ENCODE measurements at regions not wholly inside any gene's neighbourhood (a gene's known extent, or its start where the extent isn't known, plus 50 kb on each side); places are given as distances from the start of the nearest gene placed in this dataset.
"Not testable (repeated sequence)": the region's sequence is repeated elsewhere in the genome, so short reads cannot be mapped to it uniquely, and the experiment has no call there.

- H3K4me3 ChIP-seq (ENCODE audit: low read length): no peak overlapping the region
- H3K27ac ChIP-seq (ENCODE audit: low read length): no peak overlapping the region
- H3K9me3 ChIP-seq (ENCODE audit: insufficient read depth, low read depth, low read length): no peaks in the 10 kb centered on the region
- H3K27me3 ChIP-seq (ENCODE audit: insufficient read depth, low read length): no peaks in the 10 kb centered on the region
- H3K4me1 ChIP-seq (ENCODE audit: insufficient read depth, low read length): no peaks in the 10 kb centered on the region
- H3K9ac ChIP-seq (ENCODE audit: low read depth, low read length): no peak overlapping the region
- H3K36me3 ChIP-seq (ENCODE audit: insufficient read depth, low read depth, low read length): no peaks in the 10 kb centered on the region
Measured at GRCh38 chr2:146987996-146988395, 856.8 kb upstream of the ACVR2A start.

- no peaks in the 10 kb centered on the region for H3K36me3 ChIP-seq (ENCODE audit: insufficient read depth, low read depth, low read length)
- no peak overlapping the region for H3K4me3 ChIP-seq (ENCODE audit: low read length)
- H3K4me1 ChIP-seq (ENCODE audit: insufficient read depth, low read length): no peaks in the 10 kb centered on the region
- no peaks in the 10 kb centered on the region for H3K27me3 ChIP-seq (ENCODE audit: insufficient read depth, low read length)
- no peak overlapping the region for H3K27ac ChIP-seq (ENCODE audit: low read length)
- no peak overlapping the region for H3K9ac ChIP-seq (ENCODE audit: low read depth, low read length)
- no peaks in the 10 kb centered on the region for H3K9me3 ChIP-seq (ENCODE audit: insufficient read depth, low read depth, low read length)
Measured at GRCh38 chr2:146986161-146986560, 858.7 kb upstream of the ACVR2A start.

GRCh38 chr2:146985753-146986152, 859.1 kb upstream of the ACVR2A start:
- H3K27me3 ChIP-seq (ENCODE audit: insufficient read depth, low read length): no peaks in the 10 kb centered on the region
- H3K36me3 ChIP-seq (ENCODE audit: insufficient read depth, low read depth, low read length): no peaks in the 10 kb centered on the region
- no peak overlapping the region for H3K4me3 ChIP-seq (ENCODE audit: low read length)
- H3K4me1 ChIP-seq (ENCODE audit: insufficient read depth, low read length): no peaks in the 10 kb centered on the region
- no peaks in the 10 kb centered on the region for H3K9me3 ChIP-seq (ENCODE audit: insufficient read depth, low read depth, low read length)
- H3K9ac ChIP-seq (ENCODE audit: low read depth, low read length): no peak overlapping the region
- H3K27ac ChIP-seq (ENCODE audit: low read length): no peak overlapping the region

- Histone ChIP-seq H3K4me1 (ENCODE audit: insufficient read depth, low read length) (peaks cover 6% of the 10 kb centered on the region), H3K27me3 (ENCODE audit: insufficient read depth, low read length) (no peaks in the 10 kb centered on the region), H3K36me3 (ENCODE audit: insufficient read depth, low read depth, low read length) (no peaks in the 10 kb centered on the region), H3K9ac (ENCODE audit: low read depth, low read length) (no peak overlapping the region), H3K9me3 (ENCODE audit: insufficient read depth, low read depth, low read length) (no peaks in the 10 kb centered on the region), H3K27ac (ENCODE audit: low read length) (no peak overlapping the region), H3K4me3 (ENCODE audit: low read length) (no peak overlapping the region)
Measured at GRCh38 chr2:146984014-146984413, 860.8 kb upstream of the ACVR2A start.

GRCh38 chr2:146982393-146982846, 862.4 kb upstream of the ACVR2A start:
- Histone ChIP-seq H3K36me3 (ENCODE audit: insufficient read depth, low read depth, low read length) (no peaks in the 10 kb centered on the region), H3K4me3 (ENCODE audit: low read length) (no peak overlapping the region), H3K9me3 (ENCODE audit: insufficient read depth, low read depth, low read length) (no peaks in the 10 kb centered on the region), H3K27ac (ENCODE audit: low read length) (no peak overlapping the region), H3K4me1 (ENCODE audit: insufficient read depth, low read length) (peaks cover 10% of the 10 kb centered on the region), H3K9ac (ENCODE audit: low read depth, low read length) (no peak overlapping the region), H3K27me3 (ENCODE audit: insufficient read depth, low read length) (no peaks in the 10 kb centered on the region)

GRCh38 chr2:146981921-146982320, 862.9 kb upstream of the ACVR2A start:
- H3K4me1 ChIP-seq (ENCODE audit: insufficient read depth, low read length): peaks cover 10% of the 10 kb centered on the region
- no peaks in the 10 kb centered on the region for H3K9me3 ChIP-seq (ENCODE audit: insufficient read depth, low read depth, low read length)
- H3K27ac ChIP-seq (ENCODE audit: low read length): no peak overlapping the region
- no peaks in the 10 kb centered on the region for H3K36me3 ChIP-seq (ENCODE audit: insufficient read depth, low read depth, low read length)
- no peak overlapping the region for H3K9ac ChIP-seq (ENCODE audit: low read depth, low read length)
- no peaks in the 10 kb centered on the region for H3K27me3 ChIP-seq (ENCODE audit: insufficient read depth, low read length)
- no peak overlapping the region for H3K4me3 ChIP-seq (ENCODE audit: low read length)

GRCh38 chr2:146979746-146980145, 865.1 kb upstream of the ACVR2A start:
- Histone ChIP-seq H3K9me3 (ENCODE audit: insufficient read depth, low read depth, low read length) (no peaks in the 10 kb centered on the region), H3K4me3 (ENCODE audit: low read length) (no peak overlapping the region), H3K27me3 (ENCODE audit: insufficient read depth, low read length) (no peaks in the 10 kb centered on the region), H3K27ac (ENCODE audit: low read length) (no peak overlapping the region), H3K4me1 (ENCODE audit: insufficient read depth, low read length) (peaks cover 10% of the 10 kb centered on the region), H3K9ac (ENCODE audit: low read depth, low read length) (no peak overlapping the region), H3K36me3 (ENCODE audit: insufficient read depth, low read depth, low read length) (no peaks in the 10 kb centered on the region)

GRCh38 chr2:146978577-146979555, 866.0 kb upstream of the ACVR2A start:
- Histone ChIP-seq H3K36me3 (ENCODE audit: insufficient read depth, low read depth, low read length) (no peaks in the 10 kb centered on the region), H3K4me3 (ENCODE audit: low read length) (no peak overlapping the region), H3K27ac (ENCODE audit: low read length) (no peak overlapping the region), H3K4me1 (ENCODE audit: insufficient read depth, low read length) (peaks cover 10% of the 10 kb centered on the region), H3K27me3 (ENCODE audit: insufficient read depth, low read length) (no peaks in the 10 kb centered on the region), H3K9me3 (ENCODE audit: insufficient read depth, low read depth, low read length) (no peaks in the 10 kb centered on the region), H3K9ac (ENCODE audit: low read depth, low read length) (no peak overlapping the region)

- H3K9ac ChIP-seq (ENCODE audit: low read depth, low read length); H3K4me3 ChIP-seq (ENCODE audit: low read length); H3K27ac ChIP-seq (ENCODE audit: low read length); H3K27me3 ChIP-seq (ENCODE audit: insufficient read depth, low read length); H3K4me1 ChIP-seq (ENCODE audit: insufficient read depth, low read length); H3K36me3 ChIP-seq (ENCODE audit: insufficient read depth, low read depth, low read length): not testable (repeated sequence)
- peaks cover 27% of the 10 kb centered on the region; the same call in 1 of the 2 replicates for H3K9me3 ChIP-seq (ENCODE audit: insufficient read depth, low read depth, low read length)
Measured at GRCh38 chr2:146970981-146971380, 873.8 kb upstream of the ACVR2A start.

GRCh38 chr2:146969703-146970102, 875.1 kb upstream of the ACVR2A start:
- H3K27ac ChIP-seq (ENCODE audit: low read length); H3K27me3 ChIP-seq (ENCODE audit: insufficient read depth, low read length); H3K4me1 ChIP-seq (ENCODE audit: insufficient read depth, low read length); H3K4me3 ChIP-seq (ENCODE audit: low read length); H3K36me3 ChIP-seq (ENCODE audit: insufficient read depth, low read depth, low read length); H3K9ac ChIP-seq (ENCODE audit: low read depth, low read length): not testable (repeated sequence)
- peaks cover 27% of the 10 kb centered on the region; the same call in 1 of the 2 replicates for H3K9me3 ChIP-seq (ENCODE audit: insufficient read depth, low read depth, low read length)

- H3K27ac ChIP-seq (ENCODE audit: low read length): no peak overlapping the region
- H3K27me3 ChIP-seq (ENCODE audit: insufficient read depth, low read length): no peaks in the 10 kb centered on the region
- H3K9ac ChIP-seq (ENCODE audit: low read depth, low read length): no peak overlapping the region
- H3K9me3 ChIP-seq (ENCODE audit: insufficient read depth, low read depth, low read length): peaks cover 12% of the 10 kb centered on the region; the same call in 1 of the 2 replicates
- no peaks in the 10 kb centered on the region for H3K4me1 ChIP-seq (ENCODE audit: insufficient read depth, low read length)
- H3K36me3 ChIP-seq (ENCODE audit: insufficient read depth, low read depth, low read length): no peaks in the 10 kb centered on the region
- no peak overlapping the region for H3K4me3 ChIP-seq (ENCODE audit: low read length)
Measured at GRCh38 chr2:146964494-146964893, 880.3 kb upstream of the ACVR2A start.

- H3K27me3 ChIP-seq (ENCODE audit: insufficient read depth, low read length): no peaks in the 10 kb centered on the region
- H3K9me3 ChIP-seq (ENCODE audit: insufficient read depth, low read depth, low read length): no peaks in the 10 kb centered on the region
- H3K9ac ChIP-seq (ENCODE audit: low read depth, low read length): no peak overlapping the region
- no peak overlapping the region for H3K27ac ChIP-seq (ENCODE audit: low read length)
- no peak overlapping the region for H3K4me3 ChIP-seq (ENCODE audit: low read length)
- no peaks in the 10 kb centered on the region for H3K36me3 ChIP-seq (ENCODE audit: insufficient read depth, low read depth, low read length)
- H3K4me1 ChIP-seq (ENCODE audit: insufficient read depth, low read length): no peaks in the 10 kb centered on the region
Measured at GRCh38 chr2:146954544-146954943, 890.3 kb upstream of the ACVR2A start.
